ENCODE measurements at regions not wholly inside any gene's neighbourhood (a gene's known extent, or its start where the extent isn't known, plus 50 kb on each side); places are given as distances from the start of the nearest gene placed in this dataset.
A peak's percentile ranks its signal among the peaks of the same experiment; 100 is the strongest.

DNA sequence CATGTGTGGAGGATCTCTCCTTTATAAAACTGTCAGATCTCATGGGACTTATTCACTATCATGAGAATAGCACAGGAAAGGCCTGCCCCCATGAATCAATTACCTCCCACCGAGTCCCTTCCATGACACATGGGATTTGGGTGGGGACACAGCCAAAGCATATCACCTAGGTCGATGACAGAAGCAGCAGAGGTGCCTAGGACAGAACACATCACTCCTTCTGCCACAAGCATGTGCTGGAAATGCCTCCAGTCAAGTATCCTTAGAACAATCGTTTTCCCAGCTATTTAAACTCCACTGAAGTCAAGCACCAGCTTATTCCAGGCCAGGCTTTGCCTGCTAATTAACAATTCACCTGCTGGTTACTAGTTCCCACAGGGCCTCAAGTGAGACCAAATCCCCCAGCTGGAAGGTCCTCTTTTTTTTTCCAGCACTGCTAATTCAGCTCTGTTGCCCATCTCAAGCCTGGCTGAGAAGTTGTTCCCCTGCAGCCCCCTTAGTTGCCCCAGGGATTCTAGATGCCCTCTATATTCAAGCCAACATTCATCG lies 212.3 kb upstream of the NUDT4 start:
- Histone ChIP-seq H3K4me2 (ENCODE audit: insufficient read depth, low read length) (no peak overlapping the region), H3K36me3 (ENCODE audit: insufficient read depth, low read length) (no peaks in the 10 kb centered on the region), H3K4me1 (ENCODE audit: insufficient read depth, low read length) (peaks cover 8% of the 10 kb centered on the region), H3K27me3 (ENCODE audit: insufficient read depth, low read length) (no peaks in the 10 kb centered on the region), H3K9me3 (ENCODE audit: low read depth, low read length) (no peaks in the 10 kb centered on the region), H3K27ac (ENCODE audit: low read depth, low read length) (no peak overlapping the region), H4K20me1 (ENCODE audit: insufficient read depth, low read length) (no peaks in the 10 kb centered on the region), H2AFZ (ENCODE audit: low read length) (no peak overlapping the region), H3K79me2 (ENCODE audit: insufficient read depth, low read length) (no peaks in the 10 kb centered on the region), H3K4me3 (ENCODE audit: insufficient read depth, low read length) (no peak overlapping the region)
- TF ChIP-seq, protein P1, sequence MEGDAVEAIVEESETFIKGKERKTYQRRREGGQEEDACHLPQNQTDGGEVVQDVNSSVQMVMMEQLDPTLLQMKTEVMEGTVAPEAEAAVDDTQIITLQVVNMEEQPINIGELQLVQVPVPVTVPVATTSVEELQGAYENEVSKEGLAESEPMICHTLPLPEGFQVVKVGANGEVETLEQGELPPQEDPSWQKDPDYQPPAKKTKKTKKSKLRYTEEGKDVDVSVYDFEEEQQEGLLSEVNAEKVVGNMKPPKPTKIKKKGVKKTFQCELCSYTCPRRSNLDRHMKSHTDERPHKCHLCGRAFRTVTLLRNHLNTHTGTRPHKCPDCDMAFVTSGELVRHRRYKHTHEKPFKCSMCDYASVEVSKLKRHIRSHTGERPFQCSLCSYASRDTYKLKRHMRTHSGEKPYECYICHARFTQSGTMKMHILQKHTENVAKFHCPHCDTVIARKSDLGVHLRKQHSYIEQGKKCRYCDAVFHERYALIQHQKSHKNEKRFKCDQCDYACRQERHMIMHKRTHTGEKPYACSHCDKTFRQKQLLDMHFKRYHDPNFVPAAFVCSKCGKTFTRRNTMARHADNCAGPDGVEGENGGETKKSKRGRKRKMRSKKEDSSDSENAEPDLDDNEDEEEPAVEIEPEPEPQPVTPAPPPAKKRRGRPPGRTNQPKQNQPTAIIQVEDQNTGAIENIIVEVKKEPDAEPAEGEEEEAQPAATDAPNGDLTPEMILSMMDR (IDR thresholded peaks at IDR 0.05; ENCODE audit: extremely low read depth, low read depth, low read length), result no peak
- DNase-seq (ENCODE audit: insufficient read length, low spot score, missing footprints), result no peak

DNA sequence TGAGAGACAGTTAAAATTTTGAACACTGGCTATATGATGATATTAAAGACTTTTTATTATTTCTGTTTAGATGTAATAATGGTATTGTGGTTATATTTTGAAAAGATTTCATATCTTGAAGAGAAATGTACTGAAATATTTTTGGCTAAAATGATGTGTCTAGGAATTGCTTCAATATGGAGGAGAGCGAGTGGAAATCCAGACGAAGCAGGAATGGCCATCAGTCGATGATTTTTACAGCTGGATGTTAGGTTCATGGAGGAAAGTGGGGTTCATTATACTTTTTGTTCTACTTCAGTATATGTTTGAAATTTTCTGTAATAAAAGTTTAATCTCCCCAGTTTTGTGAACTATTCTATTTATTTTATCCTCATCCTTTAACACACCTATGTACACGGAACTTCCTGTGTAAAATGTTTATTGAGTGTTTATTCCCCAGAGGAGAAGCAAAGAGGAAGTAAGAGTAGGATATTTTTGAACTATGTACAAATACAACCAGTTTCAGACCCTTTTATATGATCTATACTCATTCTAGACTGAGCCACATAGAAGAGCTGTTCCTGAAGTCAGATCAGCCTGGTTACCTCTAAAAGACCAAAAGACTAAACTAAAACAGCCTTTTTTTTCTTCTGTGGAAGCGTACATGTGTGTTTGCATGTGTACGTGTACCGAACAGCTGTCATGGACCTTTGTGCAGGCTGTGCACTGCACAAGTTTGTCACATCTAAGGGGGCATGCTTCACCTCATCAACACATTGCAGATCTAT lies 211.0 kb upstream of the NUDT4 start:
- TF ChIP-seq, protein P1 (IDR thresholded peaks at IDR 0.05; ENCODE audit: extremely low read depth, low read depth, low read length), result no peak
- Histone ChIP-seq H3K9me3 (ENCODE audit: low read depth, low read length) (no peaks in the 10 kb centered on the region), H3K4me1 (ENCODE audit: insufficient read depth, low read length) (peaks cover 8% of the 10 kb centered on the region), H2AFZ (ENCODE audit: low read length) (no peak overlapping the region), H3K27me3 (ENCODE audit: insufficient read depth, low read length) (no peaks in the 10 kb centered on the region), H3K4me3 (ENCODE audit: insufficient read depth, low read length) (no peak overlapping the region), H3K27ac (ENCODE audit: low read depth, low read length) (no peak overlapping the region), H3K4me2 (ENCODE audit: insufficient read depth, low read length) (no peak overlapping the region), H4K20me1 (ENCODE audit: insufficient read depth, low read length) (no peaks in the 10 kb centered on the region), H3K79me2 (ENCODE audit: insufficient read depth, low read length) (no peaks in the 10 kb centered on the region), H3K36me3 (ENCODE audit: insufficient read depth, low read length) (no peaks in the 10 kb centered on the region)
- no peak for DNase-seq (ENCODE audit: insufficient read length, low spot score, missing footprints)

DNA sequence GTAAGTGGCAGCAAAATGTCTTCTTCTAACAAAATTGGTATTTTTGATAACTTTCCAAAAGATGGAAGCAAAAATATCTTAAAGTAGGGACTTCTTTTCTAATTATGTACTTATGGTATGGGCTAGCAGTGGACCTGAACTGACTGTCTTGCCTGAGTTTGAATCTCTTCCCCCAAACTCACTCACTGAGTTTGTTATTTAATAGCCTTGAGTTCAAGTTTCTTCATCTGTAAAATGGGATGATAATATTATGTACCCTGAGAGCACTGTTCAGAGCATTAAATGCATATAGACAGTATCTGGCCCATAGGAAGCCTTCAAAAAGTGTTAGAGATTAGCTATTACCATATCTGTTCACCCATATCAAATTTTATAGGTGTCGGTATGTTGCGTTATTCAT lies 210.4 kb upstream of the NUDT4 start:
- H3K27ac ChIP-seq (ENCODE audit: low read depth, low read length), result no peak overlapping the region
- H3K9me3 ChIP-seq (ENCODE audit: low read depth, low read length), result no peaks in the 10 kb centered on the region
- peaks cover 8% of the 10 kb centered on the region for H3K4me1 ChIP-seq (ENCODE audit: insufficient read depth, low read length)
- no peak overlapping the region for H3K4me2 ChIP-seq (ENCODE audit: insufficient read depth, low read length)
- H2AFZ ChIP-seq (ENCODE audit: low read length), result no peak overlapping the region
- TF ChIP-seq, protein P1 (IDR thresholded peaks at IDR 0.05; ENCODE audit: extremely low read depth, low read depth, low read length), result no peak
- H3K79me2 ChIP-seq (ENCODE audit: insufficient read depth, low read length), result no peaks in the 10 kb centered on the region
- H3K36me3 ChIP-seq (ENCODE audit: insufficient read depth, low read length), result no peaks in the 10 kb centered on the region
- H3K4me3 ChIP-seq (ENCODE audit: insufficient read depth, low read length), result no peak overlapping the region
- no peaks in the 10 kb centered on the region for H4K20me1 ChIP-seq (ENCODE audit: insufficient read depth, low read length)
- DNase-seq (ENCODE audit: insufficient read length, low spot score, missing footprints), result no peak
- no peaks in the 10 kb centered on the region for H3K27me3 ChIP-seq (ENCODE audit: insufficient read depth, low read length)

DNA sequence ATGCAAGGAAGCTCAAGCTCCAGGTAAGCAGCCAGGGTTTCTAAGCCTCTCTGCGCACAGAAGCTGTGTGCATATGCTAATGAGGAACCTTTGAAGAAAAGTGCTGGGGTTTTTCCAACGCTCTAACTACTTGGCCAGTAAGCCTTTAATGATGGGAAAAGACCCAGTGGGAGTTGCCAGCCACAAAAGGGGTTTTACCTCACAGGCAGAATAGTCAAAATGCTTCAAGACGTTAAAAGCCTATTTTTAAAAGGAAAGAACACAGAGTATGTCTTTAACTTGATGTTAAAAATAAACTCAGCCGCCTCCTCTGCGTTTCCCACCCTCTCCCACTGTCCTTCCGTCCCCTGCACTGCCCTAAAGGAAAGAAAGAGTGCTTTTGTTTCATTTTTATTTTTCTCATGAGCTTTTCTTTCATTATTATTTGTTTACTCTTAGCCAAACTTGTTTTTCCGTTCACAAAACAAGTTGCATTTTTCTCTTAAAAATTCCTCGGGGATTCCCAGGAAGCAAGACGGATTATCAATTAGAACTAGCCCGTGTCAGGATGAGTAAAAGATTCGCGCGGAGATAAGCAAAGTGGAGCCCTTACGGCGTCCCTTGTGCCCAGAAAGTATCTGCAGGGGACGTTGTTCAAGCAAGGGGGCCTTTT lies 209.8 kb upstream of the NUDT4 start:
- Histone ChIP-seq H3K4me3 (ENCODE audit: insufficient read depth, low read length) (peak overlapping the region; percentile 73), H3K27me3 (ENCODE audit: insufficient read depth, low read length) (no peaks in the 10 kb centered on the region), H3K79me2 (ENCODE audit: insufficient read depth, low read length) (no peaks in the 10 kb centered on the region), H3K27ac (ENCODE audit: low read depth, low read length) (peak overlapping the region; percentile 30), H4K20me1 (ENCODE audit: insufficient read depth, low read length) (no peaks in the 10 kb centered on the region), H3K4me1 (ENCODE audit: insufficient read depth, low read length) (peaks cover 13% of the 10 kb centered on the region), H2AFZ (ENCODE audit: low read length) (peak overlapping the region; percentile 81), H3K4me2 (ENCODE audit: insufficient read depth, low read length) (peak overlapping the region; percentile 86), H3K9me3 (ENCODE audit: low read depth, low read length) (no peaks in the 10 kb centered on the region), H3K36me3 (ENCODE audit: insufficient read depth, low read length) (no peaks in the 10 kb centered on the region)
- DNase-seq (ENCODE audit: insufficient read length, low spot score, missing footprints), result no peak
- TF ChIP-seq, protein P1 (IDR thresholded peaks at IDR 0.05; ENCODE audit: extremely low read depth, low read depth, low read length), result no peak

Measured in osteoblast (primary cell).